ENCODE measurements at regions not wholly inside any gene's neighbourhood (a gene's known extent, or its start where the extent isn't known, plus 50 kb on each side); places are given as distances from the start of the nearest gene placed in this dataset.
"Not testable (repeated sequence)": the region's sequence is repeated elsewhere in the genome, so short reads cannot be mapped to it uniquely, and the experiment has no call there.

DNA sequence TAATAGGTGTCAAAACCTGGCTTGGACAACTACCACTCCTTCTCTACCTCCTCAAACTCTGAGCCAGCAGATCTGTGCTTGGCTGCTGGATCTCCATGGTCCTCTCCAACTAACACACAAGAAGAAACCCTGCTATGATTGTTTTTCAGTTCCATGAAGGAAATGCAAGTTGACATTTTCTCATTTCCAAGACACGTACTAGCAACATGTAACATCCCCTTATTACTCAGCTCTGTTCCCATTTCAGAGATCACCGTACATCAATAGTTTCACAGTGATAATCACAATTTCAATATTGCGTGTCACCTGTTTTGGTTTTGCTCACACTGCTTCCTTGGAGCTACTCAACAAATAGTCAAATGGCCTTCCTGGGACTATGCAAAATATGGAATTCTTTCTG, 544.6 kb upstream of the DEFB115 start:
- TF ChIP-seq, protein P1, sequence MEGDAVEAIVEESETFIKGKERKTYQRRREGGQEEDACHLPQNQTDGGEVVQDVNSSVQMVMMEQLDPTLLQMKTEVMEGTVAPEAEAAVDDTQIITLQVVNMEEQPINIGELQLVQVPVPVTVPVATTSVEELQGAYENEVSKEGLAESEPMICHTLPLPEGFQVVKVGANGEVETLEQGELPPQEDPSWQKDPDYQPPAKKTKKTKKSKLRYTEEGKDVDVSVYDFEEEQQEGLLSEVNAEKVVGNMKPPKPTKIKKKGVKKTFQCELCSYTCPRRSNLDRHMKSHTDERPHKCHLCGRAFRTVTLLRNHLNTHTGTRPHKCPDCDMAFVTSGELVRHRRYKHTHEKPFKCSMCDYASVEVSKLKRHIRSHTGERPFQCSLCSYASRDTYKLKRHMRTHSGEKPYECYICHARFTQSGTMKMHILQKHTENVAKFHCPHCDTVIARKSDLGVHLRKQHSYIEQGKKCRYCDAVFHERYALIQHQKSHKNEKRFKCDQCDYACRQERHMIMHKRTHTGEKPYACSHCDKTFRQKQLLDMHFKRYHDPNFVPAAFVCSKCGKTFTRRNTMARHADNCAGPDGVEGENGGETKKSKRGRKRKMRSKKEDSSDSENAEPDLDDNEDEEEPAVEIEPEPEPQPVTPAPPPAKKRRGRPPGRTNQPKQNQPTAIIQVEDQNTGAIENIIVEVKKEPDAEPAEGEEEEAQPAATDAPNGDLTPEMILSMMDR (conservative IDR thresholded peaks at IDR 0.05 in 1 of 2, IDR thresholded peaks at IDR 0.05 in 1 of 2; ENCODE audit: extremely low read depth in 1 of 2, insufficient read depth in 1 of 2, low read depth in 1 of 2, low read length in 2 of 2) = not testable (repeated sequence)
- not testable (repeated sequence) for TF ChIP-seq EZH2 (IDR thresholded peaks at IDR 0.05; ENCODE audit: borderline replicate concordance, low read length)
